ENCODE measurements at regions not wholly inside any gene's neighbourhood (a gene's known extent, or its start where the extent isn't known, plus 50 kb on each side); places are given as distances from the start of the nearest gene placed in this dataset.

DNA sequence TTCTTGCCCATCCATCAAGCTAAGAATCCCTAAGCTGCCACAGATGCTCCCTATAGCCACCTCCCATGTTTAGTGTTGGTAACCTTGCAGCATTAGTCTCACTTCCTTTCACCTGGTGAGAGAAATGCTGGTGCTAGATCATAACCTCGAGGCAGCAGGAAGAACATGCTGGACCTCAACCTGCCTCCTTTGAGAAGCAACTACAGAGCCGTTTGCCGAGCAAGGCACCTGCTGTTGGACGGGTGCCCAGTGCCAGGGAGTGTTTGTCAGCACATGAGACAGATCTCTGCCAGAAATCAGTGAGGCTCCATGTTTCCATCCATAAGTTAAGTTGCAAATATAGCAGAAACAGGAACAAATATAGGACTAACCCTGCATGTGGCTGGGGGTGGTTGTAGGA is 955.7 kb downstream of the TUSC7 start:
- Histone ChIP-seq H3K4me3 (no peak overlapping the region), H2AFZ (no peak overlapping the region), H3F3A (ENCODE audit: insufficient read depth, low read depth) (no peaks in the 10 kb centered on the region), H3K4me1 (replicated peaks; ENCODE audit: insufficient read depth) (0 out of 2 replicates have a peak, but pooled peaks cover 9% of the 10 kb centered on the region), H4K20me1 (ENCODE audit: insufficient read depth) (no peaks in the 10 kb centered on the region), H3K36me3 (ENCODE audit: low read depth) (no peaks in the 10 kb centered on the region), H3K79me2 (ENCODE audit: low read depth) (no peaks in the 10 kb centered on the region), H3K27me3 (ENCODE audit: insufficient read depth, low read depth) (no peaks in the 10 kb centered on the region), H3K9me2 (ENCODE audit: insufficient read depth) (no peaks in the 10 kb centered on the region), H3K9me3 (ENCODE audit: insufficient read depth, low read depth) (no peaks in the 10 kb centered on the region), H3K4me2 (no peak overlapping the region), H3K27ac (no peak overlapping the region)
- ChIA-PET CTCF (no interaction called here), POLR2A (ENCODE audit: unreplicated experiment) (no interaction called here)
- intact Hi-C loops (cut with micrococcal nuclease; ENCODE audit: unreplicated experiment): no loop called here
- TF ChIP-seq CTCF (conservative IDR thresholded peaks at IDR 0.05) (no peak), EZH2 (IDR thresholded peaks at IDR 0.05; ENCODE audit: low read depth) (no peak)
- no peak for DNase-seq
- BruUV-seq (replicated peaks): no TSS peak

GRCh38 chr3:117666325-117666724 is 956.7 kb downstream of the TUSC7 start:
- ChIA-PET CTCF (no interaction called here), POLR2A (ENCODE audit: unreplicated experiment) (no interaction called here)
- Histone ChIP-seq H3K79me2 (ENCODE audit: low read depth) (no peaks in the 10 kb centered on the region), H3K4me2 (no peak overlapping the region), H3K9me3 (ENCODE audit: insufficient read depth, low read depth) (no peaks in the 10 kb centered on the region), H3K27me3 (ENCODE audit: insufficient read depth, low read depth) (no peaks in the 10 kb centered on the region), H3K4me3 (no peak overlapping the region), H3K4me1 (replicated peaks; ENCODE audit: insufficient read depth) (0 out of 2 replicates have a peak, but pooled peaks cover 7% of the 10 kb centered on the region), H3K9me2 (ENCODE audit: insufficient read depth) (no peaks in the 10 kb centered on the region), H3K27ac (no peak overlapping the region), H3F3A (ENCODE audit: insufficient read depth, low read depth) (no peaks in the 10 kb centered on the region), H2AFZ (no peak overlapping the region), H3K36me3 (ENCODE audit: low read depth) (no peaks in the 10 kb centered on the region), H4K20me1 (ENCODE audit: insufficient read depth) (no peaks in the 10 kb centered on the region)
- DNase-seq: no peak
- no TSS peak for BruUV-seq (replicated peaks)
- TF ChIP-seq CTCF (conservative IDR thresholded peaks at IDR 0.05): no peak
- no peak for TF ChIP-seq EZH2 (IDR thresholded peaks at IDR 0.05; ENCODE audit: low read depth)
- intact Hi-C loops (cut with micrococcal nuclease; ENCODE audit: unreplicated experiment): no loop called here

DNA sequence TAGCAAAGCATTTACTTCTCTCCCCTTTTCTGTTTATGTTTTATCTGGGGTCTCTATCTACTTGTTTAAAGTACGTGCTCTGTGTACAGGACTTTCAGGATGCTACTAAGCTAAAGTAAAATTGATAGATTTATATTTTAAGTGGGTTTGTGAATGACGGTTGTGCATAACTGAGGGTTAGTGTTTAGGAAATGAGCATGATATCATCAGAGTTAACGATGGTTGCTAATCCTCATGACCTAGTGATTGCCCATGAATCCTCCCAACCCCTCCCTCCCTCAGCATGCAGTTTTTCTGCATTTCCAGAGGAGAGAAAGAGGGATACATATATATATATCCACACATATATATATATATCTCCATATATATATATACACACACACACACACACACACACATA is 957.2 kb downstream of the TUSC7 start:
- no peak for DNase-seq
- BruUV-seq (replicated peaks): no TSS peak
- no peak for TF ChIP-seq EZH2 (IDR thresholded peaks at IDR 0.05; ENCODE audit: low read depth)
- TF ChIP-seq CTCF (conservative IDR thresholded peaks at IDR 0.05): no peak
- no peaks in the 10 kb centered on the region for H3F3A ChIP-seq (ENCODE audit: insufficient read depth, low read depth)
- no peak overlapping the region for H2AFZ ChIP-seq
- no peak overlapping the region for H3K4me3 ChIP-seq
- H3K4me1 ChIP-seq (replicated peaks; ENCODE audit: insufficient read depth): 0 out of 2 replicates have a peak, but pooled peaks cover 2% of the 10 kb centered on the region
- intact Hi-C loops (cut with micrococcal nuclease; ENCODE audit: unreplicated experiment): no loop called here
- no peaks in the 10 kb centered on the region for H3K36me3 ChIP-seq (ENCODE audit: low read depth)
- H4K20me1 ChIP-seq (ENCODE audit: insufficient read depth): no peaks in the 10 kb centered on the region
- ChIA-PET POLR2A (ENCODE audit: unreplicated experiment) (no interaction called here), CTCF (no interaction called here)
- H3K79me2 ChIP-seq (ENCODE audit: low read depth): no peaks in the 10 kb centered on the region
- no peaks in the 10 kb centered on the region for H3K9me2 ChIP-seq (ENCODE audit: insufficient read depth)
- H3K9me3 ChIP-seq (ENCODE audit: insufficient read depth, low read depth): no peaks in the 10 kb centered on the region
- no peaks in the 10 kb centered on the region for H3K27me3 ChIP-seq (ENCODE audit: insufficient read depth, low read depth)
- no peak overlapping the region for H3K4me2 ChIP-seq
- H3K27ac ChIP-seq: no peak overlapping the region

Data from PC-9 (cell line).